Amniotic epithelial cell (primary cell): ENCODE measurements at regions not wholly inside any gene's neighbourhood (a gene's known extent, or its start where the extent isn't known, plus 50 kb on each side); places are given as distances from the start of the nearest gene placed in this dataset.

Source experiments
- DNase-seq: peaks from one replicate; pipeline ENCODE4 v3.0.0-alpha.2; 2010; ENCODE audit warnings: low read depth

GRCh38 chr10:52703451-52703850, 69.1 kb downstream of the MBL2 start:
- DNase-seq, result no peak

- peak; percentile 21 for DNase-seq
These were observed 68.7 kb downstream of the MBL2 start for GRCh38 chr10:52703898-52704297.

- DNase-seq, result peak; percentile 70
These were observed 66.1 kb downstream of the MBL2 start for GRCh38 chr10:52706332-52707070.
